K562 (cell line): ENCODE measurements at regions not wholly inside any gene's neighbourhood (a gene's known extent, or its start where the extent isn't known, plus 50 kb on each side); places are given as distances from the start of the nearest gene placed in this dataset.

Source experiments
- ATF7 ChIP-seq: fragments of 450-650 bp; IDR thresholded peaks from 2 replicates; pipeline ENCODE4 v1.7.1; 2014; ENCODE audit warnings: mild to moderate bottlenecking, moderate library complexity
- CHD2 ChIP-seq: IDR thresholded peaks from 2 replicates; pipeline ENCODE4 v1.6.1; 2011; ENCODE audit warnings: low read depth, low read length
- HNRNPK ChIP-seq: fragments of 200-400 bp; formaldehyde crosslinking; IDR thresholded peaks from one replicate; pipeline ENCODE4 v1.6.1; 2018; ENCODE audit warnings: mild to moderate bottlenecking, low read depth, low read length; ENCODE audit not compliant: poor library complexity, severe bottlenecking
- JUN ChIP-seq, 2 experiments: sonication (generic) in 1 of 2; formaldehyde crosslinking in 1 of 2; IDR thresholded peaks; 2 replicates each; pipeline versions ENCODE4 v1.6.1 to v1.8.0; 2012 to 2022; ENCODE audit warnings: borderline replicate concordance in 2 of 2, mild to moderate bottlenecking in 2 of 2, improper control_type of control experiment in 1 of 2, low read depth in 1 of 2, low read length in 1 of 2, missing genetic modification reagents in 1 of 2
- RNF2 ChIP-seq: sonication (generic); IDR thresholded peaks from 2 replicates; pipeline ENCODE4 v1.6.1; 2016
- SLC30A9 ChIP-seq: fragments of 250-450 bp; sonication (Bioruptor Pico); IDR thresholded peaks from 2 replicates; pipeline ENCODE4 v1.8.0; 2022; ENCODE audit warnings: mild to moderate bottlenecking, moderate library complexity
- TEAD2 ChIP-seq: fragments of 450-650 bp; IDR thresholded peaks from 2 replicates; pipeline ENCODE4 v1.6.1; 2016; ENCODE audit warnings: missing genetic modification characterization, control low read depth, missing compliant biosample characterization
- TF ChIP-seq, protein P1 (sequence below): fragments of 450-650 bp; formaldehyde crosslinking; IDR thresholded peaks from 2 replicates; pipeline ENCODE4 v1.4.0; 2022; ENCODE audit warnings: missing genetic modification characterization
- TF ChIP-seq, protein P2 (sequence below), 2 experiments: fragments of 450-650 bp in 1 of 2; sonication (generic) in 1 of 2; formaldehyde crosslinking; conservative IDR thresholded peaks; 2 replicates each; pipeline versions ENCODE4 v1.4.0 to v1.8.1; 2020 to 2022; ENCODE audit warnings: mild to moderate bottlenecking in 1 of 2, missing genetic modification reagents in 1 of 2
- TF ChIP-seq, protein P3 (sequence below), 3 experiments: IDR thresholded peaks in 2 of 3; conservative IDR thresholded peaks in 1 of 3; 2 replicates each; pipeline ENCODE4 v1.5.1; 2011 to 2012; ENCODE audit warnings: low read length in 3 of 3, mild to moderate bottlenecking in 3 of 3, control low read depth in 2 of 3, improper control_type of control experiment in 1 of 3, inconsistent platforms in 1 of 3, low read depth in 1 of 3, mixed read lengths in 1 of 3, moderate library complexity in 1 of 3; ENCODE audit not compliant: insufficient read depth in 2 of 3

DNA sequence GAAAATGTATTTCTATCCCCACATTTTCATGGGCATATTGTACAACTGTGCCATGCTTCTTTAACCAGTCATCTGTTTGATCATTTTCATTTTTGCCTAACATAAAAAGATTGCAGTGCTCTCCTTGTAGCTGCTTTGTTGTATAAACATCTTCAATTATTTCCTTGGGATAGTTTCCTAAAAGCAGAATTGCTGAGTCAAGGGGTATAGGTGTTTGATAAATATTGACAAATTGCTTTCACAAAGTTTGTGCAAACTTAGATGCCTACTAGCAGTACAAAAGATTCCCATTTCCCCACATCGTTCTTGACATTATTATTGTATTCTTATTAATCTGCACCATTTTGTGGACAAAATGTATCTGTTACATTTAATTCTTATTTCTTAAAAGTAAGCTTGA is 479.6 kb downstream of the FBXO15 start:
- TF ChIP-seq, protein P1, sequence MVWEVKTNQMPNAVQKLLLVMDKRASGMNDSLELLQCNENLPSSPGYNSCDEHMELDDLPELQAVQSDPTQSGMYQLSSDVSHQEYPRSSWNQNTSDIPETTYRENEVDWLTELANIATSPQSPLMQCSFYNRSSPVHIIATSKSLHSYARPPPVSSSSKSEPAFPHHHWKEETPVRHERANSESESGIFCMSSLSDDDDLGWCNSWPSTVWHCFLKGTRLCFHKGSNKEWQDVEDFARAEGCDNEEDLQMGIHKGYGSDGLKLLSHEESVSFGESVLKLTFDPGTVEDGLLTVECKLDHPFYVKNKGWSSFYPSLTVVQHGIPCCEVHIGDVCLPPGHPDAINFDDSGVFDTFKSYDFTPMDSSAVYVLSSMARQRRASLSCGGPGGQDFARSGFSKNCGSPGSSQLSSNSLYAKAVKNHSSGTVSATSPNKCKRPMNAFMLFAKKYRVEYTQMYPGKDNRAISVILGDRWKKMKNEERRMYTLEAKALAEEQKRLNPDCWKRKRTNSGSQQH = no peak
- no peak for TF ChIP-seq RNF2
- TF ChIP-seq, protein P2, sequence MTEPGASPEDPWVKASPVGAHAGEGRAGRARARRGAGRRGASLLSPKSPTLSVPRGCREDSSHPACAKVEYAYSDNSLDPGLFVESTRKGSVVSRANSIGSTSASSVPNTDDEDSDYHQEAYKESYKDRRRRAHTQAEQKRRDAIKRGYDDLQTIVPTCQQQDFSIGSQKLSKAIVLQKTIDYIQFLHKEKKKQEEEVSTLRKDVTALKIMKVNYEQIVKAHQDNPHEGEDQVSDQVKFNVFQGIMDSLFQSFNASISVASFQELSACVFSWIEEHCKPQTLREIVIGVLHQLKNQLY (CRISPR knock-in tag; conservative IDR thresholded peaks at IDR 0.05) = no peak
- TF ChIP-seq ATF7 = no peak
- no peak for TF ChIP-seq HNRNPK
- TF ChIP-seq JUN (IDR thresholded peaks at IDR 0.05; ENCODE audit: borderline replicate concordance, low read depth, low read length) = no peak
- TF ChIP-seq JUN (CRISPR knock-in tag; IDR thresholded peaks at IDR 0.05; ENCODE audit: borderline replicate concordance) = no peak
- TF ChIP-seq SLC30A9 (CRISPR knock-in tag) = no peak
- TF ChIP-seq TEAD2 = no peak
- TF ChIP-seq, protein P3, sequence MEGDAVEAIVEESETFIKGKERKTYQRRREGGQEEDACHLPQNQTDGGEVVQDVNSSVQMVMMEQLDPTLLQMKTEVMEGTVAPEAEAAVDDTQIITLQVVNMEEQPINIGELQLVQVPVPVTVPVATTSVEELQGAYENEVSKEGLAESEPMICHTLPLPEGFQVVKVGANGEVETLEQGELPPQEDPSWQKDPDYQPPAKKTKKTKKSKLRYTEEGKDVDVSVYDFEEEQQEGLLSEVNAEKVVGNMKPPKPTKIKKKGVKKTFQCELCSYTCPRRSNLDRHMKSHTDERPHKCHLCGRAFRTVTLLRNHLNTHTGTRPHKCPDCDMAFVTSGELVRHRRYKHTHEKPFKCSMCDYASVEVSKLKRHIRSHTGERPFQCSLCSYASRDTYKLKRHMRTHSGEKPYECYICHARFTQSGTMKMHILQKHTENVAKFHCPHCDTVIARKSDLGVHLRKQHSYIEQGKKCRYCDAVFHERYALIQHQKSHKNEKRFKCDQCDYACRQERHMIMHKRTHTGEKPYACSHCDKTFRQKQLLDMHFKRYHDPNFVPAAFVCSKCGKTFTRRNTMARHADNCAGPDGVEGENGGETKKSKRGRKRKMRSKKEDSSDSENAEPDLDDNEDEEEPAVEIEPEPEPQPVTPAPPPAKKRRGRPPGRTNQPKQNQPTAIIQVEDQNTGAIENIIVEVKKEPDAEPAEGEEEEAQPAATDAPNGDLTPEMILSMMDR (IDR thresholded peaks at IDR 0.05 in 2 of 3, conservative IDR thresholded peaks at IDR 0.05 in 1 of 3; ENCODE audit: insufficient read depth in 2 of 3, low read depth in 1 of 3, low read length in 3 of 3) = no peak
- TF ChIP-seq CHD2 = no peak
